ENCODE measurements at regions not wholly inside any gene's neighbourhood (a gene's known extent, or its start where the extent isn't known, plus 50 kb on each side); places are given as distances from the start of the nearest gene placed in this dataset.
"Not testable (repeated sequence)": the region's sequence is repeated elsewhere in the genome, so short reads cannot be mapped to it uniquely, and the experiment has no call there.

DNA sequence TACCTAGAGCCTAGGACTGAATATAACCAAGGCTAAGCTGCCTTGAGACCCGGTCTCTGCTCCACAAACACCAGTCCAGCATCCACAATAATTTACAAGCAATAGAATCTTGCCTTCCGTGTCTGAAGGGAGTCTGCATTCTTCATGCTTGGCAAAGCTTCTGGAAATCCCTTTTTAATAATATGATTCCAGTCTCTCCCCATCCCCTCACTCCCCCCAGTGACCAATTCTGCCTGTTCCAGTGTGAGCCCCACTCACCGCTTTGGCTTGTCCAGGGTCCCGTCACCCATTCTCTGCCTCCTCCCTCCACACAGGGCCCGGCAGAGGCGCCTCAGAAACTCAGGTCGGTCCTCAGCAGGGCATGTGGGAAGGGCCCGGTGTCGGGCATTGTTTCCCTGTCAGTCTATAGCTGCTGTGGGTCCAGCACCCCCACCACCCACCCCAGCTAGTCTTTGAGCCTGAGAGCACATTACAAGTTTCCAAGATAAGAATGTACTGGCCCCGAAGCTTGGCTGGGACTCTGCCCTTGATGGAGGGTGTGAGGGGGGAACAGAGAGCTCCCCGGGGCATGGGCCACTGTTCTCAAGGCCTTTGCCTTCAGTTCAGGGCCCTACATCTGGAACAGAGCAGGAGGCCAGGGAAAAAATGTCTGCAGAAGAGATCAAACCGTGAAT lies 129.7 kb upstream of the MYCN start:
- no peak for FAIRE-seq

DNA sequence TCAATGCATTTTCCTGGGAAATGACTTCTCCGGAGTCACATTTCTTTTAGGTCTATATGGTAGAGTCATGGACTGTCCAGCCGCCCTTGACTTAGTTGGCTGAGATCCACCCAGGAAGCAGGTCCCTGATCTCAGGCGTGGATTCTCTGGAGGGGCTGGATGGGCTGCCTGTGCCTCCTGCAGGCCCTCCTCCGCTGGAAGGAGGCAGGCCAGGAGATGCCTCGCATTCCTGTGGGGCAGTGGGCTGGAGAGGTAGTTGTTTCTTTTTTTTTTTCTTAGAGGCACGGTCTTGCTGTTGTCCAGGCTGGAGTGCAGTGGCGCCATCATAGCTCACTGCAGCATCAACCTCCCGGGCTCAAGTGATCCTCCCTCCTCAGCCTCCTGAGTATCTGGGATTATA lies 129.0 kb upstream of the MYCN start:
- FAIRE-seq, result no peak

DNA sequence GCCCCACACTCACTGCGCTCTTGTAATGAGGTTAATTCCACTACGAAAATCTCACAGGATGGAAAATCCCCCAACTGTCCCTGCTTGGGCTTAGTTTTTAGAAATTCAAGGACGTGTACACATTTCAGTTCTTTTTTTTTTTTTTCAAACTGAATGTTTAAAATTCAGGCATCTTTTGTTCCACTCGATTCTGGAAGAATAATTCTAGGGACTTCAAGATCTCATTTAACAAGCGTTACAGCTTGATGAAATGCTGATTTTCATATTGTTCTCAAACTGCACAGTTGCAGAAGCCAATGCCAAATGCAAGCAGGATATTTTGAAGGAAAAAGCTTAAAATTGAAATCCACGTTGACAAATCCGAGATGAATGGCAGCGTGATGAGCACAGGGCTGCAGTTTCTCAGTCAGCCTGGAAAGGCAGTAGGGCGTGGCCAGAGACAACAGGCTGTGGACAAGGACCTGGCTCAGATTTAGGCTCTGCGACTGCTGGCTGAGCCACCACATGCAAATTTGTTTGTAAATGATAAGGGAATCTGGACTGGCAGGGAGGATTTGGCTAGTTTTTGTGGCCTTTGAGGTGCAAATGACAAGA lies 128.1 kb upstream of the MYCN start:
- FAIRE-seq, result no peak

DNA sequence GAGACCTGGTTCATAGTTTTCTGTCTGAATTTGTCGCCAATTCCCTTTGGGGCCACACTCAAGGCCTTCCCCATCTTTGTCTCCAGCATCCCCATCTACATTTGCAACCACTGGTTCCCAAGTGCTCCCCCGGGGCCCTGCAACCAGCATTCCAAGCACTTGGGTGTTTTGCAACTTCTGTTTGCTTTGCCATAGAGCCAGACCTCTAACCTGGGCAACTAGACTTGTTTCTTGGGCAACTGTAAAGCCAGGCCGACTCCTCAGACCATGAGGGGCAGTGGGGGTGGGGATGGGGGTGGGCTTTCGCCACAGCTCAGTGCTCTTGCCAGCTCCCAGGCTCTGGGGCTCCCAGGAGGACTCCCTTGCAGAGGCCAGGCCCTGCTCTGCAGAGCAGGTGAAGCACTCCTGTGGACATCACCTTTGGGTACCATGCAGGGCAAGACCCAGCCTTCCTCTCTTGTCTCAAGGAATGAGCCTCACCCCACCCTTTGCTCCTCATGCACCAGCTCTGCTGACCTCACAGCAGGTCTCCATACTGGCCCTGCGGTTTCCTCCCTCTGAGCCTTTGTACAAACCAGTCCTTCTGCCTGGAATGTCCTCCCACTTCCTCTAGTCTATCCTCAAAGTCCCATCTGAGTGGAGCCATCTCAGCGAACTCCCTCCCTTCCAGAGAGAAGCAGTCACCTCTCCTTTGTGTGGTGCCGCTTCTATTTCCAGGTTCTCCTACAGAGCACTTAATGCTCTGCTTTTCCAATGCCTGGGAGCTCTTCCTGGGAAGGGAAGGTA lies 126.7 kb upstream of the MYCN start:
- FAIRE-seq, result no peak

DNA sequence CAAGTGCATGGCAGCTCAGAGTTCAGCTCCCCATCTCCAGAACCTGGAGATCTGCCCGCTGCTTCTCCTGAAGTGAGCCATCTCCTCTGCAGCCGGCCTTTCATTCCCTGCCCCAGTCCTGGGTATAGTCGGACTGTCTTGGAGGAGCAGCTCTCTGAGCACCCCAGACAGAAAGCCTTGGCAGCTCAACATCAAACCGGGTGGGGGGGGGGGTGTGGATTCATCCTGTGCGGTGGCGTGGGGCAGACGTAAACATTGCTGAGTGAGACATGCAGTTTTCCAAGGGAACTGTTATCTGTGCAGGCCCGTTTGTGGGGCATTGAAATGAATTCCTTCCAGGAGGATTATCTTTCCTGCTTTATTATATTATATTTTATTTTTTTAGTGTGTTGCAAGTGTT lies 125.9 kb upstream of the MYCN start:
- no peak for FAIRE-seq

DNA sequence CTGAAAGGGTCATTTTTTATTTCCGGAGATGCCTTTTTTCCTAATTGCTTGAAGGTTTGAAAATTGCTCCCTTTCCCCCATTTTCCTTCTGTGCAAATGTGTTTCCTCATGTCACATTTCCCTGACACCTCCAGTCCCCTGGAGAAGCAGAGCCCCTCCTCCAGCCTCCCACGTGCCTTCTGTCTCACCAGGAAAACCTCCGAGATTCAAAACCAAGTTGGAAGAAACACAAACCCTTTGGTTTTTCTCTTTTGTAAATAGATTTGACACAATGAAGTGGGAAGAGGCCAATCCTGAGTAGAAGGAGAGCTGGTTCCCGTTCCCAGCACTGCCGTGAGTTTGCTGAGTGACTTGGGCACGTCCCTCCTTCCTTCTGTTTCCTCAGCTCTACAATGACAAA lies 125.4 kb upstream of the MYCN start:
- FAIRE-seq, result no peak

DNA sequence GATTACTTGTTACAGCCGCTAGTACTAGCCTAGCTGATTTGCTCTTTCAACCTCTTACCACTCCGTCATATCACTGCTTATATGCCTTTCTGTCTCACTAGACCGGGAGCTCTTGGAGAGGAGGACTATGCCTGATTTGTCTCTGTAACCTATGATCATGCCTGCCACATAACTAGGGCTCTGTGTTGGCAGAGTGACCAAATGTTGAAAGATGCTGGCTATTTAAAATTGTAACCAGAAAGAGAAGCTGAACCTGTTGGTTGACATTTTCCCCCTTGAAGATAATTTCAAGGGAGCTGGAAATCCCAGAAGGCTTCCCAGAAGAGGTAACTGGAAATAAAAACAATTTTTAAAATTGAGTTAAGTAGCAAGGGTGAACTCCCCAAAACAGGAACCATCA lies 124.1 kb upstream of the MYCN start:
- FAIRE-seq, result no peak

DNA sequence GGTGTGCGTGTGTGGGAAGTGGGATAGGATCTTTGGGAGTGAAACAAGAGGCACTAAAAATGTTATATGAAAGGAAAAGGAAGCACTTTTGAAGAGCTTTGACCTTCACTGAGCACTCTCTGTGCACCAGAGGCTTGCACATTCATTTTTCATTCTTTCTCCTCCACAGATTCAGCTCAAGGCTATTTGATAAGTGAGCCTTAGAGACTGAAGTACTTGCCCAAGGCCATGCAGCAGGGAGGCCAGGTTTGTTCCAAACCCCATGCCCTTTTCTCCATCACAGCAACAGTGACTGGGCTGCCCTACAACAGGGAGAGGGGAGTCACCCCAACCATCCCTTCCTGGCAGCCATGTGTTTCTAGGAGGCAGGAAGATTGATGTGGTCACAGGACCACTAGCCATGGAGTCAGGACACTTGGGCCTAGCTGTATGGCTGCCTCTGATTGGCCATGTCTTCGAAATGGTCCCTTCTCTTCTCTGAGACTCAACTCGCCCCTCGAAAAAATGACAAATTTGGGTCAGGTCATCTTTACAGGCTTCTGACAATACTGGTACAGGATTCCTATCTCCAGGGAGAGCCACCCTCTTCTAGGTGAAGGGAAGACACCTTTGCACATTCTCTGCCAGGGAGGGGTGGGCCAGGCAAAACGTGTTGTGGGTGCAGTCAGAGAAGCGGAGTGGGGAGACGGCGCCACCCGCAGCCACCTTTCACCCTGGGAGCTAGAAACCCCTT lies 123.5 kb upstream of the MYCN start:
- FAIRE-seq, result no peak

DNA sequence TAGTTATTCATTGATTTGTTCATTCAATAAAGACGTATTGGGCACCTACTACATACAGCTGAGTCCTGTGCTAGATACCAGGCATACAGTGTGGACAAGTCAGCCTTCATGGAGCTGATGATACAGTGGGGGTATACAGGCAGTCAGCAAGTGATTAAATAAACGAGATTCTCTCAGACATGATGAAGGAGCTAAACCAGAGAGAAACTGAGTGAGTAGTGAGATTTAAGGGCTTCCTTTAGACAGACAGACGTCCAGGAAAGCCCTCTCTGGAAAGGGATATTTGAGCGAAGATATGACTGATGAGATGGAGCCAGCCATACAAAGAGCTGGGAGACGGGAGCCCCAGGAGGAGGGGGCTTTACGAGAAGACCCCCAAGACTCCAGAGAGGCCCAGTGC lies 122.6 kb upstream of the MYCN start:
- no peak for FAIRE-seq

DNA sequence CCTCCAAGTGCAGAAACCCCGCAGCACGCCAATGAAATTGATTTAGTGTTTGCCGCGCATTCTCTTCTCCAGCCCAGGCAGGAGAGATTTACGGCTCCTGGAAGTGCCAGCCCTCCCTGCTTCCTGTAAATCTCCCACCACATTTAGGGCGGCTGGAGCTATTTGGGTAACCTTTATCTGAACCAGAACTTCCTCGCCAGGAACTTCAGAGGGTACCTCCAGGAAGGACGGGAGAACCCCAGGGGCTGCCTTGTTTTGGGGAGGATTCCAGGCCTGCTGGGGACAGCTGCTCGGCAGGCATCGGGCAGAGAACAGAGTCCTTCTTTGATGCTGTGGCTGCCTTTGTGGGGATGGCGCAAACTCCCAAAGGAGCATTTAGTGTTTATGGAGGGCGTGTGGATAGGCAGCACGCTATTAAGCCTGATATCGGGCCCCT lies 122.0 kb upstream of the MYCN start:
- FAIRE-seq, result no peak

DNA sequence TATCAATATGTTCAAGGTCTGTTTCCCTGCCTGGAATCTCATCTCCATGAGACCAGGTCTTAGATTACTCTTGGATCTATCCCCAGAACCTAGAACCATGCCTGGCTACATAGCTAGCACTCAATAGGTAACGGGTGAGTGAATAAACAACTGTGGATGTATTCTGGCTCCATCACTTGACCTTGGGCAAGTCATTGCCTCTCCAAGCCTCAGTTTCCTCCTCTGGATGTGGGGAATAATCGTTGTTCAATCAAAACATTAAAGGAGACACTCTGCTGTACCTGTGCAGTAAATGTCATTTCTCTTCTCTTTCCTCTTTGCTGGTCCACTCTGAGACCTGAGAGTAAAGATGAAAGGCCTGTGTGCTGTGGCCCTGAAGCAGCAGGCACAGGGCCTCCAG lies 121.5 kb upstream of the MYCN start:
- no peak for FAIRE-seq

DNA sequence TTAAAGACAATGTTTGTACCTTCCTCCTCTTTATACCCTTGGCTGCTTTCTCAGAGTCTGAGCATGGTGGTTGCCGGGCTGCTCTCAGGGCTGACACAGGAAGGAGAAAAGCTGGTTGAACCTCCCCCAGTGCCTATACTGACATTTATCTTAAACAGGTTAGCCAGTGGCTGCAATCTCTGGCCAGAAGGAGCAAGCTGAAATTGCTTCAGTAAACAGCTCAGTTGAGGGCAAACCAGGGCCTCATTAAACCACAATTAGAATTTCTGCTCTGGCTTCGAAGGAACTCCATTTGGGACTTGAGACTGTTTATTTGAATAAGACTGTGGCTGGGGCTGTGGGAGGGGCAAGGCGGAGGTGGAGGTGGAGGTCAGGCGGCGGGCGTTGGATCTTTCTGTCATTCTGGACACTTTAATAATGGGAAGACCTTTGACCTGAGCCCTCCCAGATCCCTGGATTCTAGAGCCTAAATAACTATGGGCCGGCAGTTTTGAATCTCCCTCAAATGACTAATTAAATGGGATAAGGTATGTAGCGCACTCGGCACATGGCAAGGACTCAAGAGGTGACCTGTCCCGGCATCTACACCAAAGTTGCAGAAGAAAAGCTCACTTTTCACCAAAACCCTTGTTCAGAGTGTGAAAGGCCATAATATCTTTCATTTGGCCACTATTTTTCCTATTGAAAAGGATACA lies 120.6 kb upstream of the MYCN start:
- no peak for FAIRE-seq

DNA sequence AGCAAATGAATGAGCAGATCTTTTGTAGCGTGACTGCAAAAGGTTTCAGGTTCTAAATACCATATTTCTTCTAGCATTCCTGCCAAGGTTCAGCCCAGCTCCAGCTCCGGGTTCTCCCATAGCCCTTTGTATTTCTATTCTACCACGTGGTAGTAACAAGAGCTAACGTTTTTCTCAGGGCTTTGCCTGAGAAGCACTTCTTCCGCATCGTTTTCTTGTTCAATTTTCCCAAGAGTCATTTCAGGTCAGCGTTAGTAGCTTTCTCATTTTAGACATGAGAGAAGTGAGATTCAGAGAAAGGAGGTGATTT lies 120.1 kb upstream of the MYCN start:
- FAIRE-seq, result no peak

DNA sequence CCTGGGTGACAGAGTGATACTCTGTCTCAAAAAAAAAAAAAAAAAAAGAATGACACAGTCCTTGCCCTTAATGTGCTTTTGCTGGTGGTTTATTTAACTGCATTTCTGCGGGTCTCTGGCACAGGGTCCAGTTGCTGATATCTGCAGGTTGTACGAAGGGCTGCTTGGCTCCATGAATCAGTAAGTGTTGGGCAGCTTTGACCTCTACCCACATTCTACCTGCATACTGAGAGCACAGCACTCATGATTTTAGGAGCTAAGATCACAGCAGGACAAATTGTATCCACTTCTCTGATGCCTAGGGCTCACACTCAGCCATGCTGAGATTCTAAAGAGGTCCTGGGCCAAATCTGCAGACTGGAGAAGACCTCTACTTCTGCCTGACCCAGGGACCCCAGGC lies 119.4 kb upstream of the MYCN start:
- no peak for FAIRE-seq

DNA sequence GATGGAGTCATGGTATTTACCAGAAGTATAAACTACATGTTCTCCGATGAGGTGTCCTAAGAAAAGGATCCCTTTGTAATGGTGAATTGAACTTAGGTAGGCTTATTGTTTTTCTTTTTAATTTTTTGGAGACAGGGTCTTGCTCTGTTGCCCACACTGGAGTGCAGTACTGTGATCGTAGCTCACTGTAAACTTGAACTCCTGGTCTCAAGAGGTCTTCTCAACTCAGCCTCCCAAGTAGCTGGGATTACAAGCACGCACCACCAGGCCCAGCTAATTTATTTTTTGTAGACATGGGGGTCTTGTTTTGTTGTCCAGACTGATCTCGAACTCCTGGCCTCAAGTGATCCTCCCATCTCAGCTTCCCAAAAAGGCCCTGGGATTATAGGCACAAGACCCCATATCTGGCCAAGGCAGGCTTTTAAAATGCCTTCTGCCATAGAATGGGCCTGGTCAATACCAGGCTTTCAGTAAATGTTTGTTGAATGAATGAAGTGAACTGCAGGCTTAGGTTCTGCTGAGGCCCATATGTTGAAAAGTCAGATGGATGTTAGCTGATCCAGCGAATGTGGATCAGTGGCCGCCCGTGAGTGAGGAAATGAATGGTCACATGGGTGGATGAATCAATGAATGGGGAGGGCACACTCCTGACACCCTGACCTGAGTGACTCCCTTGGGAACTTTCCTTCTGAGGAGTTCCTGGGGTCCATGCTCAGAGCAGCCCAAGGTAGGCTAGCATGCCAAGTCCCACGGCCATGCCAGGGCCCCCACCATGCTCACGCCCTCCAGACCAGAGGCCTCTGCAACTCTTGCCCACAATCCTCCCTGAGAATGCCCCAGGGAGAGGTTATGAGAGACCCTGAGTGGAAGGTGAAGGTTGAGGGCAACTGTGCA lies 118.0 kb upstream of the MYCN start:
- no peak for FAIRE-seq

DNA sequence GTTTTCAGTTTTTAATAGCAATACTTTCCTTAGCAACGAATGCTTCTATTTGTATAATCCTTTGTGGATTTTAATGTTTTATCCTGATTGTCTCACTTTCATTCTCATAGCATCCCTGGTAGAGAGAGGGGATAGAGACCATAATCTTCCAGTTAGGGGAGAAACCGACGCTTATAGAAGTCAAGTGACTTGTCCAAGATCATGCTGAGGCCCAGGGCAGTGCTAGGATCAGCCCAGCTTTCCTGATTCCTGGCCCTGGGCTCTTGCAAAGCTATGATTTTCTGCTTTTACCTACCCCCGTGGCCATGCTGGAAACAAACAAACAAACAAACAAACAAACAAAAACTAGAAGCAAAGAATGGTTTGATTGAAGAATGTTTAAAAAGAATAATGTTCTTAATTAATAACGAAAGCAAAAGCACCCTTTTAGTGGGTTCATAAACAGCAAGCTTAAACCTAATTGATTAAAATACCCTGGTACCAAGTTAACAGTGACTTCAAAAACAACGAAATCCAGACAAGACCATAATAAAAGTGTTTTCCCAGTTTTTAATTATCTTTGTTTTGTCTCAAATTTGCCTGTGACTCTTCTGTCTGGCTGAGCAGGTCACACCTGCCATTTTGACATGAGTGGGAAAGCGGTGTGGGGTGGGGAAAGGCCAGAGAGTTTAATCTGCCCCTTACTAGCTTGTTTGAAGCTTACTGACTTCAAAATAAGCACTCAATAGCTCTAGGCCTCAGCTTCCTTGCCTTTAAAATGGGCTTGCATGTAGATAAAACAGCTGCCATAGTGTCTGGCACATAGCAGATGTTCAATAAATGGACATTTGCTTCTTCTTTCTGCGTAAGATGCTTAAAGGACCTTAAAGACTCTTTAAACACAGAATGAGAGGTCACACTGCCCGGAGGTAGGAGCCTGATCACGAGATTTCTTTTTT lies 116.6 kb upstream of the MYCN start:
- FAIRE-seq, result no peak

DNA sequence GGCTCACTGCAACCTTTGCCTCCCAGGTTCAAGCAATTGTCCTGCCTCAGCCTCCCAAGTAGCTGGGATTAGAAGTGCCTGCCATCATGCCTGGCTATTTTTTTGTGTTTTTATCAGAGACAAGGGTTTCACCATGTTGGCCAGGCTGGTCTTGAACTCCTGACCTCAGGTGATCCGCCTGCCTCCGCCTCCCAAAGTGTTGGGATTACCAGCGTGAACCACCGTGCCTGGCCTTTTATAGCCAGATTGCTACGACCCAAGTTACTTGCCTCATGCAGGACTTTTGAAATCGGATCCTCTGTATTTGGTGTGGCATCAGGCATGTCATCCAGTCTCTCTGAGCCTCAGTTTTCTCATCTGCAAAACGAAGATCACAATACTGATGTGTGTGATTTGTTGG lies 115.9 kb upstream of the MYCN start:
- FAIRE-seq, result not testable (repeated sequence)

DNA sequence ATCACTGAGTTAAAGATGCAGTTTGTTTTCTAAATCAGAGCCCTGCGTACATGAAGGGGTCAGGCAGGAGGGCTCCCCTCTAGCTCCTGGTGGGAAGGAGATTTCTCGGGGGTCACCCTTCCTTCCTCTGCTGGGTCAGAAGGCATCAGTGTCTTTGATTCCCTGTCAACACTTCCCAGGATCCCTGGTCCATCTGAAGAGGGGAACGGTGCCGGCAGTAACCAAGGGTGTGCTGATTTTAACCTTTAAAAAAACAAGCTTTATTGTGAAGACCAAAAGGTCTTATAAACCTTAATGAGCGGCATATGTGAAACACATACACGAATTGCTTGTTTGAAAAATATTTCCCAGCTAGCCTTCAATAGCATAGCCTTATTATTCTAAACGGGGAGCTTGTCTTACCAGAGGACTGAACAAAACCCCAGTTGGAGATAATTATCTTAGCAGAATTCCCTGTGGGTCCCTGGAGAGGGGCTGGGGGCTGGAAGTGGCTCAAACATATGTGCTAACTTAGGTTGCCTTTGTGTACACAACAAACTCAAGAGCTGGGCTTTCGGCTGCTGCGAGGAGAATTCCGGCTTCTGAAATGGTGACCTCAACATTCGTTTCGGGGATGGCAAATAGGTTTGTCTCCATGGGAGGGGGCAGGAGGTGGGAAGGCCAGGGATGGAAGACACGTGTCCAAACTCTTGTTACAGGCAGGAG lies 114.9 kb upstream of the MYCN start:
- FAIRE-seq, result no peak

DNA sequence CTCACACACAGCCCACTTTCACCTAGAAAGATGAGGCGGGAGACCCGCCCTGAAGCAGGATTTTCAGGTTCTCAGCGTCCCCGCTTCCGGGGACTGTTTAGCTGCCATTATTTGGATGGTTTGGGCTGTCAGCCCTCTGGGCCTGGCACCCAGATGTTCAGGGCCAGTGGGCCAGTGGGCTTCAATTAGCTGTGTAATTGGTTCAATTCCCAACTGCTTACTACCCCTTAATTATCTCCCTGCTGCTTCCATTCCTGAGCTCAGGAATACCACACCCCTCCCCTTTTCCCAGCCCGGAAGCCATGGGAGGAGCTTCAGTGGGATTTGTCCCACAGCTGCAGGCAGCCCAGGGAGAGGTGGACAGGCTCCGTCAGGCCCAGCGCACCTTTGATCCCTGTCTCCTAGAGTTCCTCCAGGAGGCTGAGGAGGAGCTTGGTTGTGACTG lies 114.1 kb upstream of the MYCN start:
- no peak for FAIRE-seq

DNA sequence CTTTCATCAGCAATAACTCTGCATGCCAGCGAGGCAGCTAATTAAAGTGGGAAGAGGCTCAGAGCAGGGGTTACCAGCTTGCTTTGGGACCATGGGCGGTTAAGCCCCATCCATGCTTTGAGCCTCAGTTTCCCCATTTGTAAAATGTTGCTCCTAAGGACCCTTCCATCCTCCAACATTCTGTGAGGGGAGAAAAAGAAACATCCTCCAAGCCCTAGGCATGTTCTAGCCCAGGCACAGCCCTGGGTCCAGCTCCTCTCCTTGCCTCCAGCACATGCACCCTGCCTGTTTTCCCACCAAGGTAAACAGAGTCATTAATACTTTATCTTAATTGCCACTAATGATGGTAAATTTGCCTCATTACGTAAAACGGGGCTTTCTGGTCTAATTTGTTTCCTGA lies 113.3 kb upstream of the MYCN start:
- FAIRE-seq, result no peak
